Endodermal cell (in vitro differentiated cells): ENCODE measurements at regions not wholly inside any gene's neighbourhood (a gene's known extent, or its start where the extent isn't known, plus 50 kb on each side); places are given as distances from the start of the nearest gene placed in this dataset.

Source experiments
- DNase-seq: peaks from one replicate; pipeline ENCODE4 v3.0.0-alpha.2; 2017
- H3K27ac ChIP-seq: 2 replicates; pipeline ENCODE4 v1.5.1; 2013; ENCODE audit warnings: mild to moderate bottlenecking, low read depth, low read length, moderate library complexity
- H3K27me3 ChIP-seq: 2 replicates; pipeline ENCODE4 v1.6.1; 2013; ENCODE audit warnings: mild to moderate bottlenecking, low read length, moderate library complexity; ENCODE audit not compliant: insufficient read depth, control insufficient read depth, poor library complexity, severe bottlenecking
- H3K36me3 ChIP-seq: 2 replicates; pipeline ENCODE4 v1.7.0; 2013; ENCODE audit warnings: mild to moderate bottlenecking, low read length, moderate library complexity; ENCODE audit not compliant: control insufficient read depth, insufficient read depth
- H3K4me1 ChIP-seq: one replicate; pipeline ENCODE4 v1.7.0; 2013; ENCODE audit warnings: low read length; ENCODE audit not compliant: control insufficient read depth, insufficient read depth
- H3K4me3 ChIP-seq: 2 replicates; pipeline ENCODE4 v1.5.1; 2013; ENCODE audit warnings: mild to moderate bottlenecking, low read length, moderate library complexity
- H3K9ac ChIP-seq: 2 replicates; pipeline ENCODE4 v1.6.1; 2013; ENCODE audit warnings: mild to moderate bottlenecking, low read length, moderate library complexity; ENCODE audit not compliant: poor library complexity, severe bottlenecking; ENCODE audit errors: extremely low read depth
- H3K9me3 ChIP-seq: 2 replicates; pipeline ENCODE4 v1.6.1; 2013; ENCODE audit warnings: mild to moderate bottlenecking, low read length, moderate library complexity; ENCODE audit not compliant: control insufficient read depth
- H3K27ac Mint-ChIP-seq: 2 replicates; pipeline ENCODE4 v1.8.0; 2020; ENCODE audit warnings: mixed read lengths
- H3K27me3 Mint-ChIP-seq: 2 replicates; pipeline ENCODE4 v1.8.0; 2021; ENCODE audit warnings: mild to moderate bottlenecking, mixed read lengths; ENCODE audit not compliant: insufficient read depth
- H3K36me3 Mint-ChIP-seq: 2 replicates; pipeline ENCODE4 v1.8.0; 2020; ENCODE audit warnings: low read depth, mixed read lengths
- H3K4me1 Mint-ChIP-seq: 2 replicates; pipeline ENCODE4 v1.8.0; 2020; ENCODE audit warnings: mixed read lengths
- H3K4me3 Mint-ChIP-seq: 2 replicates; pipeline ENCODE4 v1.8.0; 2020; ENCODE audit warnings: mild to moderate bottlenecking, moderate library complexity, mixed read lengths
- H3K9me3 Mint-ChIP-seq: 2 replicates; pipeline ENCODE4 v1.8.0; 2020; ENCODE audit warnings: mild to moderate bottlenecking, mixed read lengths
- CTCF ChIP-seq: fragments of 200-600 bp; sonication (generic); conservative IDR thresholded peaks from 2 replicates; pipeline ENCODE4 v1.5.0; 2021; ENCODE audit warnings: antibody characterized with exemption, mild to moderate bottlenecking
- WGBS, 2 experiments: methylation state at CpG; one replicate each; pipeline versions ENCODE4 v1.1.5 to v1.1.7; 2013; ENCODE audit warnings: missing lambda C conversion rate in 2 of 2, mixed read lengths in 1 of 2; ENCODE audit not compliant: insufficient coverage in 1 of 2, insufficient read length in 1 of 2; 5-methylcytosine and 5-hydroxymethylcytosine counted together

- no peak for TF ChIP-seq CTCF
- H3K9ac ChIP-seq = no peak overlapping the region
- no peaks in the 10 kb centered on the region for H3K9me3 Mint-ChIP-seq
- H3K36me3 Mint-ChIP-seq = no peaks in the 10 kb centered on the region
- no peaks in the 10 kb centered on the region for H3K4me1 Mint-ChIP-seq
- DNase-seq = no peak
- H3K27ac ChIP-seq = no peak overlapping the region
- no peaks in the 10 kb centered on the region for H3K4me1 ChIP-seq
- no peak overlapping the region for H3K4me3 Mint-ChIP-seq
- no peaks in the 10 kb centered on the region for H3K27me3 ChIP-seq
- no peak overlapping the region for H3K27ac Mint-ChIP-seq
- no peaks in the 10 kb centered on the region for H3K36me3 ChIP-seq
- H3K27me3 Mint-ChIP-seq = no peaks in the 10 kb centered on the region
- H3K4me3 ChIP-seq = no peak overlapping the region
- no peaks in the 10 kb centered on the region for H3K9me3 ChIP-seq
Observed at GRCh38 chr4:33395731-33396485, 2675.7 kb downstream of the PCDH7 start.

DNA sequence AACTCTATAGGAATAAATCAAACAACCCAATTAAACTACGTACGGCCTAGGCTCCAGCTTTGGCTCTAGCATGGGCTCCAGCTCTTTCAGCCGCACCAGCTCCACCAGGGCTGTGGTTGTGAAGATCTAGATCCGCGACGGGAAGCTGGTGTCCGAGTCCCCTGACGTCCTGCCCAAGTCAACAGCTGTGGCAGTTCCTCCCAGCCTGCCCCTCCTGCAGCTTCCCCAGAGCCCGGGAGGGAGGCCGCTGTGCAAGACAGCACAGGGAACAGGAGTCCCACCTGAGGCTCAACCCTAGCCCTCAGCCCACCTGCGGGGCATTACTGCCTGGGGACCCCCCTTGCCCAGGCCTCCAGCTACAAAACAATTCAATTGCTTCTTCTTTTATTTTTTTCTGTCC is 2680.3 kb downstream of the PCDH7 start:
- H3K9me3 ChIP-seq = no peaks in the 10 kb centered on the region
- no peaks in the 10 kb centered on the region for H3K27me3 Mint-ChIP-seq
- H3K27ac ChIP-seq = no peak overlapping the region
- no peaks in the 10 kb centered on the region for H3K9me3 Mint-ChIP-seq
- no peaks in the 10 kb centered on the region for H3K36me3 ChIP-seq
- no peak overlapping the region for H3K9ac ChIP-seq
- no peaks in the 10 kb centered on the region for H3K4me1 ChIP-seq
- no peak overlapping the region for H3K4me3 Mint-ChIP-seq
- no peak for DNase-seq
- H3K4me1 Mint-ChIP-seq = no peaks in the 10 kb centered on the region
- no peak overlapping the region for H3K27ac Mint-ChIP-seq
- TF ChIP-seq CTCF = no peak
- no peaks in the 10 kb centered on the region for H3K27me3 ChIP-seq
- 93 to 100% methylated on average over 1 to 11 of the region's 11 CpGs for WGBS, 2 experiments
- H3K36me3 Mint-ChIP-seq = no peaks in the 10 kb centered on the region
- no peak overlapping the region for H3K4me3 ChIP-seq

DNA sequence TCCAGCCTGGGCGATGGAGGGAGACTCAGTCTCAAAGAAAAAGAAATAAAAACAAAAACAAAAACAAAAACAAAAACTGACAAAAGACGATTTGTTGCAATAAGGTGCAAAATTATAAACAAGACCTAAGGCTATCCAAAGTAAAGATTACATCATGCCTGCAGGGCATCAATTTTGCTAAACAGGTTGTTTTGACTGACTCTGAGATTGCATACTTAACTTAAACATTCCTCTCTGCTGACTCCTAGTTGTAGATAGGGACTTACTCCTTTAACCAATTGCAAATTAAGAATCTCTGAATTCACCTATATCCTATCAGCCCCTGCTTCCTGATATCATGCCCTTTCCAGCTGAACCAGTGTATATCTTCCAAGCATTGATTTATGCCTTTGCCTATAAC is 2687.3 kb downstream of the PCDH7 start:
- H3K4me1 ChIP-seq = no peaks in the 10 kb centered on the region
- no peak overlapping the region for H3K4me3 Mint-ChIP-seq
- DNase-seq = no peak
- H3K9ac ChIP-seq = no peak overlapping the region
- H3K9me3 Mint-ChIP-seq = no peaks in the 10 kb centered on the region
- H3K27me3 ChIP-seq = no peaks in the 10 kb centered on the region
- no peaks in the 10 kb centered on the region for H3K36me3 Mint-ChIP-seq
- H3K27me3 Mint-ChIP-seq = no peaks in the 10 kb centered on the region
- TF ChIP-seq CTCF = no peak
- peaks cover 2% of the 10 kb centered on the region for H3K4me1 Mint-ChIP-seq
- H3K36me3 ChIP-seq = no peaks in the 10 kb centered on the region
- H3K4me3 ChIP-seq = no peak overlapping the region
- H3K9me3 ChIP-seq = peaks cover 3% of the 10 kb centered on the region
- WGBS, 2 experiments = 89 to 90% methylated on average over 1 to 2 of the region's 2 CpGs
- H3K27ac Mint-ChIP-seq = no peak overlapping the region
- no peak overlapping the region for H3K27ac ChIP-seq
